Body of pancreas (tissue), 4 donors: ENCODE measurements at regions not wholly inside any gene's neighbourhood (a gene's known extent, or its start where the extent isn't known, plus 50 kb on each side); places are given as distances from the start of the nearest gene placed in this dataset.

ENCODE experiments used
- ATAC-seq: fragments of 150-250 bp; one replicate; pipeline ENCODE4 v1.9.1; 2016
- DNase-seq, 4 donors: peaks; one replicate each; pipeline ENCODE4 v3.0.0-alpha.2; 2019
- H3K27ac ChIP-seq, 4 donors: fragments of 200-600 bp; sonication (generic); 1 replicate in 3 of 4; 2 replicates in 1 of 4; pipeline versions ENCODE4 v1.5.1 to v1.6.1; 2016 to 2019; ENCODE audit warnings: mild to moderate bottlenecking in 1 of 4, mixed read lengths in 1 of 4, moderate library complexity in 1 of 4
- H3K27me3 ChIP-seq, 2 donors: fragments of 200-600 bp; sonication (generic); one replicate each; pipeline ENCODE4 v1.6.0; 2016; ENCODE audit warnings: mild to moderate bottlenecking in 1 of 2
- H3K36me3 ChIP-seq, 2 donors: fragments of 200-600 bp; sonication (generic); replicated peaks in 1 of 2; 2 replicates each; pipeline ENCODE4 v1.5.1; 2016; ENCODE audit warnings: low read depth in 2 of 2; ENCODE audit not compliant: insufficient read depth in 1 of 2
- H3K4me1 ChIP-seq: fragments of 200-600 bp; sonication (generic); one replicate; pipeline ENCODE4 v1.6.0; 2016
- H3K4me3 ChIP-seq, 2 donors: fragments of 200-600 bp; sonication (generic); 1 replicate in 1 of 2; 2 replicates in 1 of 2; pipeline ENCODE4 v1.5.1; 2016 to 2019
- H3K9me3 ChIP-seq, 3 donors: fragments of 200-600 bp; sonication (generic); 1 replicate in 2 of 3; 2 replicates in 1 of 3; pipeline ENCODE4 v1.5.1; 2016
- CTCF ChIP-seq, 7 experiments: fragments of 450-650 bp in 4 of 7; fragments of 200-600 bp in 3 of 7; sonication (generic) in 3 of 7; IDR thresholded peaks; one replicate each; pipeline ENCODE4 v1.5.1; 2016 to 2019; ENCODE audit warnings: antibody characterized with exemption in 7 of 7
- POLR2A ChIP-seq, 3 donors: fragments of 450-650 bp; IDR thresholded peaks; one replicate each; pipeline ENCODE4 v1.6.1; 2016; ENCODE audit warnings: antibody characterized with exemption in 3 of 3, mild to moderate bottlenecking in 2 of 3
- WGBS, 2 donors: methylation state at CpG; one replicate each; pipeline ENCODE4 v1.1.5; 2017; 5-methylcytosine and 5-hydroxymethylcytosine counted together
- intact Hi-C: fragments of 100-400 bp; cut with DNase I; formaldehyde crosslinking; loops from one replicate; pipeline ENCODE4 v1.15.1; 2023

GRCh38 chr7:142349670-142350405, 92.0 kb upstream of the PRSS58 start:
- H3K4me1 ChIP-seq = no peaks in the 10 kb centered on the region
- H3K36me3 ChIP-seq = no peaks in the 10 kb centered on the region
- H3K9me3 ChIP-seq = no peaks in the 10 kb centered on the region
- ATAC-seq (no peak), DNase-seq (peak in 3 of 4 donors; percentile 25 to 31 (median 30))
- no peak overlapping the region for H3K4me3 ChIP-seq
- TF ChIP-seq POLR2A (IDR thresholded peaks at IDR 0.05) = no peak
- no peak for TF ChIP-seq CTCF (IDR thresholded peaks at IDR 0.05)
- no peak overlapping the region for H3K27ac ChIP-seq
- WGBS, 2 donors = 68 to 88% methylated on average over 11 to 14 of the region's 15 CpGs
- H3K27me3 ChIP-seq = no peaks in the 10 kb centered on the region
- intact Hi-C loops = no loop called here

- DNase-seq (no peak), ATAC-seq (no peak)
- no peak overlapping the region for H3K4me3 ChIP-seq
- intact Hi-C loops = no loop called here
- no peaks in the 10 kb centered on the region for H3K27me3 ChIP-seq
- no peaks in the 10 kb centered on the region for H3K9me3 ChIP-seq
- no peak for TF ChIP-seq POLR2A (IDR thresholded peaks at IDR 0.05)
- TF ChIP-seq CTCF (IDR thresholded peaks at IDR 0.05) = no peak
- no peaks in the 10 kb centered on the region for H3K4me1 ChIP-seq
- 79 to 82% methylated on average over 5 to 6 of the region's 6 CpGs for WGBS, 2 donors
- H3K36me3 ChIP-seq = no peaks in the 10 kb centered on the region
- no peak overlapping the region for H3K27ac ChIP-seq
Observed at GRCh38 chr7:142348921-142349405, 91.1 kb upstream of the PRSS58 start.

GRCh38 chr7:142348100-142348499, 90.2 kb upstream of the PRSS58 start:
- Histone ChIP-seq H3K9me3 (no peaks in the 10 kb centered on the region), H3K4me1 (no peaks in the 10 kb centered on the region), H3K4me3 (no peak overlapping the region), H3K27ac (no peak overlapping the region), H3K27me3 (no peaks in the 10 kb centered on the region), H3K36me3 (no peaks in the 10 kb centered on the region)
- intact Hi-C loops = no loop called here
- TF ChIP-seq CTCF (IDR thresholded peaks at IDR 0.05) (no peak), POLR2A (IDR thresholded peaks at IDR 0.05) (no peak)
- ATAC-seq = no peak
- no peak for DNase-seq
- WGBS, 2 donors = 84 to 98% methylated on average over 3 of the region's 3 CpGs

GRCh38 chr7:142347091-142347490, 89.2 kb upstream of the PRSS58 start:
- no peak for TF ChIP-seq CTCF (IDR thresholded peaks at IDR 0.05)
- no peak for TF ChIP-seq POLR2A (IDR thresholded peaks at IDR 0.05)
- Histone ChIP-seq H3K36me3 (no peaks in the 10 kb centered on the region), H3K9me3 (no peaks in the 10 kb centered on the region), H3K4me1 (no peaks in the 10 kb centered on the region), H3K27me3 (no peaks in the 10 kb centered on the region), H3K27ac (no peak overlapping the region), H3K4me3 (no peak overlapping the region)
- 70 to 97% methylated on average over 3 of the region's 3 CpGs for WGBS, 2 donors
- DNase-seq = no peak
- no peak for ATAC-seq
- intact Hi-C loops = no loop called here

GRCh38 chr7:142345811-142346210, 88.0 kb upstream of the PRSS58 start:
- TF ChIP-seq POLR2A (IDR thresholded peaks at IDR 0.05) (no peak), CTCF (IDR thresholded peaks at IDR 0.05) (no peak)
- no peaks in the 10 kb centered on the region for H3K4me1 ChIP-seq
- H3K4me3 ChIP-seq = no peak overlapping the region
- no peak overlapping the region for H3K27ac ChIP-seq
- WGBS, 2 donors = 76 to 88% methylated on average over 5 of the region's 5 CpGs
- no peaks in the 10 kb centered on the region for H3K9me3 ChIP-seq
- intact Hi-C loops = no loop called here
- no peaks in the 10 kb centered on the region for H3K27me3 ChIP-seq
- no peaks in the 10 kb centered on the region for H3K36me3 ChIP-seq
- no peak for ATAC-seq
- DNase-seq = no peak
